ENCODE measurements at regions not wholly inside any gene's neighbourhood (a gene's known extent, or its start where the extent isn't known, plus 50 kb on each side); places are given as distances from the start of the nearest gene placed in this dataset.
"Not testable (repeated sequence)": the region's sequence is repeated elsewhere in the genome, so short reads cannot be mapped to it uniquely, and the experiment has no call there.

- no peaks in the 10 kb centered on the region for H3K27me3 ChIP-seq (ENCODE audit: insufficient read depth, poor library complexity, severe bottlenecking)
- no peak overlapping the region for H3K4me3 ChIP-seq (replicated peaks; ENCODE audit: insufficient read depth, low read length)
- H3K27ac ChIP-seq (replicated peaks) = no peak overlapping the region
- TF ChIP-seq REST (IDR thresholded peaks at IDR 0.05; ENCODE audit: insufficient replicate concordance, low read depth) (no peak), CTCF (IDR thresholded peaks at IDR 0.05; ENCODE audit: insufficient read depth, low read length) (no peak), POLR2AphosphoS5 (IDR thresholded peaks at IDR 0.05; ENCODE audit: low read depth) (no peak), GABPA (IDR thresholded peaks at IDR 0.05; ENCODE audit: low read depth) (no peak), SPI1 (IDR thresholded peaks at IDR 0.05; ENCODE audit: borderline replicate concordance, low read depth) (no peak)
- DNase-seq (ENCODE audit: low read depth in 1 of 2, low spot score in 1 of 2) = no peak
Observed at GRCh38 chr5:90220554-90220953, 189.0 kb downstream of the CETN3 start.

- no peak for TF ChIP-seq POLR2AphosphoS5 (IDR thresholded peaks at IDR 0.05; ENCODE audit: low read depth)
- TF ChIP-seq GABPA (IDR thresholded peaks at IDR 0.05; ENCODE audit: low read depth) = no peak
- TF ChIP-seq CTCF (IDR thresholded peaks at IDR 0.05; ENCODE audit: insufficient read depth, low read length) = no peak
- no peak for TF ChIP-seq SPI1 (IDR thresholded peaks at IDR 0.05; ENCODE audit: borderline replicate concordance, low read depth)
- TF ChIP-seq REST (IDR thresholded peaks at IDR 0.05; ENCODE audit: insufficient replicate concordance, low read depth) = no peak
- no peak for DNase-seq (ENCODE audit: low read depth in 1 of 2, low spot score in 1 of 2)
- Histone ChIP-seq H3K27ac (replicated peaks) (no peak overlapping the region), H3K4me3 (replicated peaks; ENCODE audit: insufficient read depth, low read length) (no peak overlapping the region), H3K27me3 (ENCODE audit: insufficient read depth, poor library complexity, severe bottlenecking) (no peaks in the 10 kb centered on the region)
Observed at GRCh38 chr5:90214991-90215390, 194.6 kb downstream of the CETN3 start.

- H3K27ac ChIP-seq (replicated peaks); DNase-seq (ENCODE audit: low read depth in 1 of 2, low spot score in 1 of 2); H3K27me3 ChIP-seq (ENCODE audit: insufficient read depth, poor library complexity, severe bottlenecking); H3K4me3 ChIP-seq (replicated peaks; ENCODE audit: insufficient read depth, low read length): not testable (repeated sequence)
Observed at GRCh38 chr5:90208323-90208722, 201.2 kb downstream of the CETN3 start.

GRCh38 chr5:90201923-90202322 is 207.6 kb downstream of the CETN3 start:
- no peak overlapping the region for H3K4me3 ChIP-seq (replicated peaks; ENCODE audit: insufficient read depth, low read length)
- TF ChIP-seq GABPA (IDR thresholded peaks at IDR 0.05; ENCODE audit: low read depth) (no peak), CTCF (IDR thresholded peaks at IDR 0.05; ENCODE audit: insufficient read depth, low read length) (no peak), SPI1 (IDR thresholded peaks at IDR 0.05; ENCODE audit: borderline replicate concordance, low read depth) (no peak), REST (IDR thresholded peaks at IDR 0.05; ENCODE audit: insufficient replicate concordance, low read depth) (no peak), POLR2AphosphoS5 (IDR thresholded peaks at IDR 0.05; ENCODE audit: low read depth) (no peak)
- DNase-seq (ENCODE audit: low read depth in 1 of 2, low spot score in 1 of 2) = no peak
- no peaks in the 10 kb centered on the region for H3K27me3 ChIP-seq (ENCODE audit: insufficient read depth, poor library complexity, severe bottlenecking)
- no peak overlapping the region for H3K27ac ChIP-seq (replicated peaks)
